Astrocyte (in vitro differentiated cells and primary cell): ENCODE measurements at regions not wholly inside any gene's neighbourhood (a gene's known extent, or its start where the extent isn't known, plus 50 kb on each side); places are given as distances from the start of the nearest gene placed in this dataset.

ENCODE experiments used
- DNase-seq: peaks from one replicate; pipeline ENCODE4 v3.0.0-alpha.2; 2010; ENCODE audit warnings: low read depth
- FAIRE-seq: peaks from 2 replicates; lab custom pipeline; 2011; peaks lifted over from hg19 to GRCh38; lab: Jason Lieb, UNC
- H2AFZ ChIP-seq: 2 replicates; pipeline ENCODE4 v1.6.0; 2012; ENCODE audit warnings: low read depth, low read length, inconsistent platforms
- H3K27ac ChIP-seq: 2 replicates; pipeline ENCODE4 v1.5.1; 2011; ENCODE audit warnings: low read depth, low read length, inconsistent platforms
- H3K27me3 ChIP-seq: 2 replicates; pipeline ENCODE4 v1.6.0; 2011; ENCODE audit warnings: low read length, inconsistent platforms; ENCODE audit not compliant: insufficient read depth
- H3K36me3 ChIP-seq: 2 replicates; pipeline ENCODE4 v1.5.1; 2011; ENCODE audit warnings: low read length, inconsistent platforms; ENCODE audit not compliant: insufficient read depth
- H3K4me1 ChIP-seq: 2 replicates; pipeline ENCODE4 v1.5.1; 2011; ENCODE audit warnings: low read length, inconsistent platforms; ENCODE audit not compliant: insufficient read depth
- H3K4me2 ChIP-seq: 2 replicates; pipeline ENCODE4 v1.6.0; 2012; ENCODE audit warnings: low read length, inconsistent platforms
- H3K4me3 ChIP-seq: 2 replicates; pipeline ENCODE4 v1.5.1; 2011; ENCODE audit warnings: low read depth, mild to moderate bottlenecking, low read length, inconsistent platforms; ENCODE audit not compliant: insufficient read depth
- H3K79me2 ChIP-seq: 2 replicates; pipeline ENCODE4 v1.6.0; 2012; ENCODE audit warnings: mild to moderate bottlenecking, low read length, inconsistent platforms; ENCODE audit not compliant: insufficient read depth
- H3K9ac ChIP-seq: 2 replicates; pipeline ENCODE4 v1.6.0; 2012; ENCODE audit warnings: mild to moderate bottlenecking, low read length, inconsistent platforms
- H3K9me3 ChIP-seq: 2 replicates; pipeline ENCODE4 v1.5.1; 2012; ENCODE audit warnings: low read depth, mild to moderate bottlenecking, low read length, inconsistent platforms; ENCODE audit not compliant: insufficient read depth
- H4K20me1 ChIP-seq: 2 replicates; pipeline ENCODE4 v1.6.0; 2012; ENCODE audit warnings: low read length, inconsistent platforms; ENCODE audit not compliant: insufficient read depth
- H3K27ac Mint-ChIP-seq: one replicate; pipeline ENCODE4 v1.8.0; 2021; ENCODE audit warnings: mild to moderate bottlenecking, mixed read lengths; ENCODE audit not compliant: unreplicated experiment
- H3K27me3 Mint-ChIP-seq: one replicate; pipeline ENCODE4 v1.8.0; 2021; ENCODE audit warnings: low read depth, mixed read lengths; ENCODE audit not compliant: unreplicated experiment
- H3K36me3 Mint-ChIP-seq: one replicate; pipeline ENCODE4 v1.8.0; 2021; ENCODE audit warnings: low read depth, mixed read lengths; ENCODE audit not compliant: unreplicated experiment
- H3K4me1 Mint-ChIP-seq: one replicate; pipeline ENCODE4 v1.8.0; 2021; ENCODE audit warnings: low read depth, mixed read lengths; ENCODE audit not compliant: unreplicated experiment
- H3K4me3 Mint-ChIP-seq: one replicate; pipeline ENCODE4 v1.8.0; 2021; ENCODE audit warnings: mild to moderate bottlenecking, moderate library complexity, mixed read lengths; ENCODE audit not compliant: unreplicated experiment
- H3K9me3 Mint-ChIP-seq: one replicate; pipeline ENCODE4 v1.8.0; 2021; ENCODE audit warnings: mild to moderate bottlenecking, mixed read lengths; ENCODE audit not compliant: unreplicated experiment
- CTCF ChIP-seq: IDR thresholded peaks from 2 replicates; pipeline ENCODE4 v1.5.1; 2011; ENCODE audit warnings: low read depth, mild to moderate bottlenecking, inconsistent platforms, low read length, moderate library complexity; ENCODE audit not compliant: insufficient read depth
- EZH2 ChIP-seq: IDR thresholded peaks from 2 replicates; pipeline ENCODE4 v1.6.1; 2012; ENCODE audit warnings: mild to moderate bottlenecking, low read length, inconsistent platforms; ENCODE audit not compliant: insufficient read depth

DNA sequence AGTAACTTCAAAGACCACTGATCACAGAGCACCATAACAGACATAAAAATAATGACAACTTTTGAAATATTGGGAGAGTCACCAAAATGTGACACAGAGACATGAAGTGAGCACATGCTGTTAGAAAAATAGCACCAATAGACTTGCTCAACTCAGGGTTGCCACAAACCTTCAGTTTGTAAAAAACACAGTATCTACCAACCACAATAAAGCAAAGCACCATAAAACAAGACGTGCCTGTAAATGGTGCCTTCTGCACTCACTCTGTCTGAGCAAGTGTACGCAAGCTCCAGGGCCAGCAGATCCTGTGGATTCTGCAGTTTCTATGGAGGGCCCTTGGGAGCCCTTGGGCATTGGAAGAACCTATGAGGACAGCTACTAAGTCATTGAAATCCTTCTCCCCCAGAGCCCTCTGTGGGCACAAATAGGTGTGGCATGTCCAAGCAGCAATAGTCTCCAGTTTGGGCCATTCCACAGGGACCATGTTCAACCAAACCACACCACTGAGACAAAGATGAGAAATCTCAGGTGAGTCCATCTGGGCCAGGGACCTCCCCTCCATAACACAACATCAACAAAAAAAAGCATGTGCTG, 116.9 kb upstream of the RAB4A start:
- H3K9me3 Mint-ChIP-seq: no peaks in the 10 kb centered on the region
- no peak overlapping the region for H2AFZ ChIP-seq
- FAIRE-seq (no peak), DNase-seq (no peak)
- H3K27me3 ChIP-seq: peaks cover 8% of the 10 kb centered on the region
- H3K27ac ChIP-seq: no peak overlapping the region
- H4K20me1 ChIP-seq: no peaks in the 10 kb centered on the region
- H3K27ac Mint-ChIP-seq: no peak overlapping the region
- H3K4me1 ChIP-seq: no peaks in the 10 kb centered on the region
- H3K36me3 ChIP-seq: no peaks in the 10 kb centered on the region
- H3K4me1 Mint-ChIP-seq: peaks cover 4% of the 10 kb centered on the region
- no peak overlapping the region for H3K4me3 Mint-ChIP-seq
- no peaks in the 10 kb centered on the region for H3K79me2 ChIP-seq
- no peak overlapping the region for H3K4me2 ChIP-seq
- H3K4me3 ChIP-seq: no peak overlapping the region
- H3K9me3 ChIP-seq: no peaks in the 10 kb centered on the region
- H3K36me3 Mint-ChIP-seq: no peaks in the 10 kb centered on the region
- H3K27me3 Mint-ChIP-seq: peaks cover 42% of the 10 kb centered on the region
- no peak overlapping the region for H3K9ac ChIP-seq
- TF ChIP-seq EZH2 (no peak), CTCF (no peak)

GRCh38 chr1:229154811-229155210, 116.1 kb upstream of the RAB4A start:
- no peaks in the 10 kb centered on the region for H3K36me3 Mint-ChIP-seq
- Histone ChIP-seq H3K4me1 (no peaks in the 10 kb centered on the region), H4K20me1 (no peaks in the 10 kb centered on the region), H3K27ac (no peak overlapping the region), H3K4me2 (no peak overlapping the region), H3K79me2 (no peaks in the 10 kb centered on the region), H2AFZ (no peak overlapping the region), H3K9ac (no peak overlapping the region), H3K27me3 (peaks cover 4% of the 10 kb centered on the region), H3K9me3 (no peaks in the 10 kb centered on the region), H3K36me3 (no peaks in the 10 kb centered on the region), H3K4me3 (no peak overlapping the region)
- TF ChIP-seq EZH2 (no peak), CTCF (no peak)
- H3K27me3 Mint-ChIP-seq: peaks cover 46% of the 10 kb centered on the region
- DNase-seq (no peak), FAIRE-seq (no peak)
- no peak overlapping the region for H3K4me3 Mint-ChIP-seq
- no peaks in the 10 kb centered on the region for H3K9me3 Mint-ChIP-seq
- peaks cover 4% of the 10 kb centered on the region for H3K4me1 Mint-ChIP-seq
- H3K27ac Mint-ChIP-seq: no peak overlapping the region

- no peaks in the 10 kb centered on the region for H4K20me1 ChIP-seq
- H3K9me3 Mint-ChIP-seq: no peaks in the 10 kb centered on the region
- no peak overlapping the region for H3K27ac Mint-ChIP-seq
- peaks cover 51% of the 10 kb centered on the region for H3K27me3 Mint-ChIP-seq
- H3K79me2 ChIP-seq: no peaks in the 10 kb centered on the region
- no peak overlapping the region for H3K4me3 Mint-ChIP-seq
- H3K4me3 ChIP-seq: no peak overlapping the region
- no peaks in the 10 kb centered on the region for H3K36me3 Mint-ChIP-seq
- FAIRE-seq (no peak), DNase-seq (no peak)
- H3K36me3 ChIP-seq: no peaks in the 10 kb centered on the region
- no peak overlapping the region for H3K9ac ChIP-seq
- peaks cover 4% of the 10 kb centered on the region for H3K4me1 Mint-ChIP-seq
- no peak overlapping the region for H3K27ac ChIP-seq
- no peaks in the 10 kb centered on the region for H3K4me1 ChIP-seq
- peaks cover 4% of the 10 kb centered on the region for H3K27me3 ChIP-seq
- H2AFZ ChIP-seq: no peak overlapping the region
- H3K9me3 ChIP-seq: no peaks in the 10 kb centered on the region
- H3K4me2 ChIP-seq: no peak overlapping the region
- TF ChIP-seq CTCF (no peak), EZH2 (no peak)
Measured at GRCh38 chr1:229155472-229155871, 115.4 kb upstream of the RAB4A start.
